GM19372 (cell line): ENCODE measurements at regions not wholly inside any gene's neighbourhood (a gene's known extent, or its start where the extent isn't known, plus 50 kb on each side); places are given as distances from the start of the nearest gene placed in this dataset.
"Not testable (repeated sequence)": the region's sequence is repeated elsewhere in the genome, so short reads cannot be mapped to it uniquely, and the experiment has no call there.

Experiments
- ATAC-seq: cut with Tn5 transposase; IDR thresholded peaks from one replicate; pipeline ENCODE4 v1.9.1; 2021; ENCODE audit warnings: mild to moderate bottlenecking, low read depth, moderate library complexity; ENCODE audit not compliant: unreplicated experiment

- ATAC-seq = no peak
Measured at GRCh38 chr13:89082623-89083022, 1411.5 kb downstream of the SLITRK5 start.

DNA sequence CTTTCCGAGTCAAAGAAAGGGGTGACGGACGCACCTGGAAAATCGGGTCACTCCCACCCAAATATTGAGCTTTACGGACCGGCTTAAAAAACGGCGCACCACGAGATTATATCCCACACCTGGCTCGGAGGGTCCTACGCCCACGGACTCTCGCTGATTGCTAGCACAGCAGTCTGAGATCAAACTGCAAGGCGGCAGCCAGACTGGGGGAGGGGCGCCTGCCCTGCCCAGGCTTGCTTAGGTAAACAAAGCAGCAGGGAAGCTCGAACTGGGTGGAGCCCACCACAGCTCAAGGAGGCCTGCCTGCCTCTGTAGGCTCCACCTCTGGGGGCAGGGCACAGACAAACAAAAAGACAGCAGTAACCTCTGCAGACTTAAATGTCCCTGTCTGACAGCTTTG, 1416.9 kb downstream of the SLITRK5 start:
- not testable (repeated sequence) for ATAC-seq

- no peak for ATAC-seq
Measured at GRCh38 chr13:89097994-89098393, 1426.8 kb downstream of the SLITRK5 start.

GRCh38 chr13:89113744-89114143, 1442.6 kb downstream of the SLITRK5 start:
- no peak for ATAC-seq

DNA sequence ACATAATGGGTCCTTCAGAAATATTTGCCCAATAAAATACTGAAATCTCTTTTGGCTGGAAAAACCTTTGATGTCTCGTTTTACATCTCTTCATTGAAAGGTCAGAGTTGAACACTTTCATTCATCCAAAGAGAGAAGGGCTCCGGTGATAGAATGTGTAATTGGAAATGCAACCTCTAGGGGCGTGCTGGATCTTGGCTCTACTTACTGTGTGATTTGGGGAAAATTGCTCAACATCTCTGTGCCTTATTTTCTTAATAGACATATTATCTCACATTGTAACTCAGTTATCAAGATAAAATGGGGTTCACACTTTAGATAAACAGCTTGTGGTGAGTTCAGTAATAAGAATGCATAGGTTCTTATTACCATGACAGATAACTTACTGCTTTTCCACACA, 1444.1 kb downstream of the SLITRK5 start:
- no peak for ATAC-seq

DNA sequence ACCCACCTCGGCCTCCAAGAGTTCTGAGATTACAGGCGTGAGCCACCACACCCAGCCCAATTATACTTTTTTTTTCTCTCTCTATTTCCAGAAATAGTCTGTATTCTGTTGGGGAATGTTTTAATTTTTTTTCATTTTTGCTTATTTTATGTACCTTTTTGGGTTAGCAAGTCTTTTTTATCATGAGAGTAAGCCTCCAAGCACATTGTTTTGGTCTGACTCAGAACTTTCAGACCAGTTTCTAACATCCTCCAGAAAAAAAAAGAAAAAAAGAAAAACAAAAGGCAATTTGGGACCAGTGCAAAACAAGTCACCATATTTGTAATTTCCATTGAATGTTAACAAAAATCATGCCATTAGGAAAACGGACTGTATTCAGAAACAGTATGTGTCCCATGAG, 1465.5 kb downstream of the SLITRK5 start:
- no peak for ATAC-seq

GRCh38 chr13:89150362-89150761, 1479.2 kb downstream of the SLITRK5 start:
- ATAC-seq = no peak

GRCh38 chr13:89153941-89154340, 1482.8 kb downstream of the SLITRK5 start:
- ATAC-seq = no peak

GRCh38 chr13:89163096-89163495, 1491.9 kb downstream of the SLITRK5 start:
- ATAC-seq = no peak

DNA sequence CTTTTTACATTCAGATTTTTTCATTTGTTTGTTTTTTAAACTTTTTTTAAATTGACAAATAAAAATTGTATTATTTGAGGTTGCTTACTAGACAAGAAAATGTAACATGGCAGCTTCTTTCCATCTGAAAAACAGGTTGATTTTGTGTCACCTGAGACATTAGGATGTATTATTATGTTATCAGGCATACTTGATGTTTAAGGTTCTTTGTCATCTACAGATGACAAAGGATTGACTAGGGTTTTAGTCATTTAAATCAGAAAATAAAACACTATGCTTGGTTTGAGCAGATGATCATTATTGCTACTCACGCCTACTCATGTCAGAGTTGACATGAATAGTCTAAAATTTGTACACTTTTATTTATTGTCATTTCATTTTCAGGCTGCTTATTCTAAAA, 1494.5 kb downstream of the SLITRK5 start:
- ATAC-seq = no peak

DNA sequence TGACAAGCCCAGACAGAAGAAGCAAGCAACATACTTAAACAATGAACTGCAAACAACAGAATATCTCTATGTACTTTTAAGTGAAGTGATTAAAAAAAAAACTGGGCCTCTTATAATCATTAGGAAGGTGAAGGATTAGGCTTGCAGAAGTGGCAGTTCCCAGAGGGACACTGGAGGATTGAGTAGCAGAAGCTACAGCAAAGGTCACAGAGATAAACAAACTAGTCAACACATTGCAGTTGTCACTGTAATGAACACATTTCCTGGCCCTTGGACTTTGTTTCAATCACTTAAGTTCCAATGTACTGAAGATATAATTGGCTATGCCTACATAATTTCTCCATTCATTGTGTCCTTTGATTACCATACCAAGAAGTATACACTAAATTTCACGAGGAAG, 1498.8 kb downstream of the SLITRK5 start:
- no peak for ATAC-seq

- no peak for ATAC-seq
Measured at GRCh38 chr13:89181041-89181440, 1509.9 kb downstream of the SLITRK5 start.

DNA sequence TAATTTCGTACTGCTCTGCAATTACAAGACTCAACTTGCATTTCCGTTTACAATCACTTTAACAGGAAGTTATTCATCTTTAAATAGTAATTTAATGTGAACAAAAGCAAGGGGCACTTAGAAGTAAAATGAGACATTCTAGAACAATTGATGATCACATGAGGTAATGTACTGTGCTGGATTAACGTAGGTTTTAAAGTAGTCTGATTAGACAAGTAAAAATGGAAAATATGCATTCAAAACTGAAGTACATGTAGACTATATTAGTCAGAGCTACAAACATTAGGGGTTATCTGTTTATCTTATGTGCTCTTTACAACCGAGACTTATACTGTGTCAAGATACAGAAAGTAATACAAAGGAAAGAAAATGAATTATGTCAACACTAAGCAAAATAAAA, 1528.0 kb downstream of the SLITRK5 start:
- no peak for ATAC-seq

DNA sequence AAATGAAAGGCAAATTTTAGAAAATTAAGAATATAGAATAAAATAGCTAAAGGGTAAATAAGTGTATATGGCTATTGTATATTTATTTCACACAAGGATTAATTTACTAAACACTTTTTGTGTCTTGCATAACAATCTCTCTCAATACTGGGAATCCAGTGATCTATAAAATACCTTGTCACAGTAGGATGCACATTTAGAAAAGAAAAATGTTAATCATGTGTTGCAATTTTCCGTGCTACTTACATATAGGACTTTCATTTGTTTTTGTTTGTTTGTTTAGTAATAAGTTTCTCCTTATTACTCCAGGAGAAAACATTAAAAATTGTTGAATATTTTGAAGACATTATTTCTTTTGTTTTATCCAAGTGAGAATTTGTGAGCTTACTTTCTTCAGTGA, 1533.3 kb downstream of the SLITRK5 start:
- no peak for ATAC-seq

DNA sequence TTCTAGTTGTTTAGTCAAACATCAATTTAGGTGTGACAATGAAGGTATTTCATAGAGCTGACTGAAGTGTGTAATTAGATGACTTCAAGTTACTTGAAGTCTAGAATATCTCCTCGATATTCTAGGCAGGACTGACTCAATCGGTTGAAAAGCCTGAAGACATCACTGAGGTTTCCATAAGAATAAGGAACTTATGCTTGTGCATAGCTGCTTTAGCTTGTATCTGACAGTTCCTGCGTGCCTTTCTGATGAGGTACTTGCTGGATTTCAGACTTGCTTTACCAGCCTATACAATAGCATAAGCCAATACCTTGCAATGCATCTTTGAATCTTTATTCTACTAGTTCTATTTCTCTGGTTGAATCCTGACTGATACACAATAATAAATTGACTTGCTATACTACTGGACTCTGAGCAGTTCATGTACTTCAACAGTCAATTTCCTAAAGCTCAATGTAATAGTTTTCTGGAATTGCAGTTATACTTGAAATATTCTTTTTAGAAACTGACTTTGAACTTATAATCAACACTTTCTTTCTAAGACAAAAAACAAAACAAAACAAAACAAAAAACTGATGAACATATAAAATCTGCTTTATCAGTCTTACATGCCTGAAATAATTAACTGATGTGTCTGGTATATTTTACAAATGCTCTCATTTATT, 1534.8 kb downstream of the SLITRK5 start:
- ATAC-seq = no peak

- ATAC-seq = no peak
Measured at GRCh38 chr13:89212186-89212585, 1541.0 kb downstream of the SLITRK5 start.

GRCh38 chr13:89214185-89214584, 1543.0 kb downstream of the SLITRK5 start:
- no peak for ATAC-seq

GRCh38 chr13:89215319-89215718, 1544.1 kb downstream of the SLITRK5 start:
- not testable (repeated sequence) for ATAC-seq

- ATAC-seq = no peak
Measured at GRCh38 chr13:89217813-89218212, 1546.6 kb downstream of the SLITRK5 start.

- no peak for ATAC-seq
Measured at GRCh38 chr13:89221557-89222158, 1550.5 kb downstream of the SLITRK5 start.

DNA sequence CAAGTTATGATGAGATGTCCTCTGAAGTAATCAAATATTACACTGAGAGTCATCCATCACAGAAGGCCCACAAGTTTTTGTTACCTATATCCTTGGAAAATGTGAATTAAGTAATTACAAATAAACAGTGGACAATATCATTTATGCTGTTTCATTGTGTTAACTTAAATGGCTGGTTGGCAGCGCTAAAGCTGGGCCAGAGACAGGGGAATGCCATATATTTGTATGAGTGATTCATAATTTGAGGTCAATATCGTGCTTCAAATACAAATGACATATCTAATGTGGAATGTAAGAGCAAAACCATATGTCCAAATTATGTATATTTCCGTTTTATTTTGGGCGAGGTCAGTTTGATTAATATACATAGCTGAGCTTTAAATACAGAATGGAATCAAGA, 1556.2 kb downstream of the SLITRK5 start:
- no peak for ATAC-seq

DNA sequence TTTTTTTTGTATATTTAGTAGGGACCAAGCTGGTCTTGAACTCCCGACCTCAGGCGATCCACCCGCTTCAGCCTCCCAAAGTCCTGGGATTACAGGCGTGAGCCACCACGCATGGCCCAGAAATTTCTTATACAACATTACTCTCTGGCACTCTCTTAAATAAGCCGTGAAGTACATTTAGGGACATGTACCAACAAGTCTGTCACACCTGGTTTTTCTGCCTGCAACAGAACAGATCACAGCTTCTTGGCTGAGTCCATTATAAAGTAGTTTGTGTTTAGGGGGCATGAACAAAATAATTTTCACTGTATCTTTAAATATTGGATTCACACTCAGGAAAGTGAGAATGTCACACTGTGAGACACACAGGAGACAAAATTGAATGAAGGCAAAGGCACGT, 1567.3 kb downstream of the SLITRK5 start:
- no peak for ATAC-seq
